ENCODE measurements at regions not wholly inside any gene's neighbourhood (a gene's known extent, or its start where the extent isn't known, plus 50 kb on each side); places are given as distances from the start of the nearest gene placed in this dataset.
"Not testable (repeated sequence)": the region's sequence is repeated elsewhere in the genome, so short reads cannot be mapped to it uniquely, and the experiment has no call there.

DNA sequence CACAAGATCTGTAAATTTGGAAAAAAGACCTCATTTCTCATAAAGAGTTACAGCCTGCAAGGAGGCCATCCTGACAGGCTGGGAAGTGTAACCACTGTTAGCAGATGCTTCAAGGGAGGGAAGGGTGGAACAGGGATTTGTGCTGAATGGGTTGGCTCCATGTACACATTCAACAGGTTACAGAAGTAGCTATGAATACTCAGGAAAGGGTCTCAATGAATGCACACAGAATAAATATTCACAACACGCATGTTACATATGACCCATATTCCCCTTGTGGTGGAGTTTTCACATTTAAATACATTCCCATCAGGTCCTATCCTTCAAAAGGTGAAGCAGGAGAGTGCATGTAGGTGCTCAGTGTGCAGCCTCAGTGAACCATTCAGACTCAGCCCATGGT, 316.4 kb upstream of the COBL start:
- no peak for DNase-seq

DNA sequence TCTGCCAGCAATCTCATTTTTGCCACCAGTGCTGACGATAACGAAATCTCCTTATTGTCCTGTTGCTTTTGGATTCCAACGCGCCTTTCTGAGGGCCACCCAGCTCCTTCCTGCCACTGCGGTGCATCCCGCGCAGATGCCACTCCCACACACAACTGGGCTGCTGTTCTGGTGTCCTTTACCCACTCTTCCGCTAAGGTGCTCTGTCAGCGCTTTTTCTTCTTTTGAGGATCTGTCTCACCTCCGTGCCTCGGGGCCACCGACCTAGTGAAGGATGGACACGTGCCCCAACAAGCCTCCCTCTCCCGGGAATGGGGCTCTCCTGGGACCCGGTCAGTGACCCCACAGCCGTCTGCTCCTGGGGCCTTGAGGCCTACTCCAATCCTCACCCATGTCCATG, 314.3 kb upstream of the COBL start:
- no peak for DNase-seq

DNA sequence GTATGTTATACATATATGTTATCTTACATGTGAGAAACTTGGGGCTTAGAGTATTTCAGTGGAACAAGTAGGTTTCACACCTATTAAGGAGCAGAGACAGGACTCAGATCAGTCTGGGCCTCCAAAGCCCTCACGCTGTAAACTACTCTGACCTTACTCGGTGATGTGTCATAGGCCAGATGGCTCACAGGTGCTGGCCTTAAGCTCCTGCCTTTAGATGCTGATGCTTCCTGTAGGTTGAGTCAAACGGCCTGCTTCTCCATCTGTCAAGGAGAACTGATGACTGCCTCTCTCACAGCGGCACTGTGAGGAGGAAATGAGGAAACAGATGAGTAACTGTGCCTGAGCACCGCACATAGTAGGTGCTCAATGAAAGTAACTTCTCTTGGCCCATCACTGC, 312.6 kb upstream of the COBL start:
- DNase-seq, result no peak

DNA sequence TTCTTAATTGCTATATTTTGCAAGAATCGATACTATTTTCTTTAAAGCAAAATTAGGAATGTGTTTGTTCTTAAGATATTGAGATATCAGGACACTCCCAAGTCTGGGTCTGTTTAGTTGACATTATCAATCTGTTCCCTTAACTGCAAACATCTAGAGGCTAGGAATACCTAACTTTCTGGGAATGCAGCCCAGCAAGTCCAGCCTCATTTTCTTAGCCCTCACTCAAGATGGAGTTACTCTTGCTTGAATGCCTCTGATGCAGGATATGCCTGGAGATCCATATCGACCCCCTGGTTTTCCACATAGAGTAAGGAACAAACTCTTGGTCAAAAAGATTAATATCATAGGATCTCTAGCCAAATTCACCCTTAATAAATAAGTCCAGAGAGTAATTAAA, 305.3 kb upstream of the COBL start:
- no peak for DNase-seq

DNA sequence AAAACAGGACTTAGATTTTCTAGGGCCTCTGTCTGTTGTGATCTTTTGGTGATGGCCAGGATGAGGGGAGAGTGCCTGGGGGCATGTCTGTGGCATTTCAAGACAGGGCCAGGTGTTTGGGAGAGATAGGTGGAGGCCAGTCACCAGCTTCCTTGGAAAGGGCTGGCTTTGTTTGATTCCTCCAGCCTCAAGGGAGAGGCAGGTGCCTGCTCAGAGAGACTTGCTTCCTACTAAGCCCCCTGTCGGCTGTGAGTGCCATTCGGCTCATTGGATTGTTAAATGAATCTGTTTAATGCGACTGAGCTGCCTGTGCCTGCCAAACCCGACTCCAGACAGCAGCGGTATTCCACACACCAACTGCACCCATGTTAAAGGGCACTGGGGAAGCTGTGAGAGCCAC, 304.1 kb upstream of the COBL start:
- peak in 1 of 56 donors; percentile 11 for DNase-seq

DNA sequence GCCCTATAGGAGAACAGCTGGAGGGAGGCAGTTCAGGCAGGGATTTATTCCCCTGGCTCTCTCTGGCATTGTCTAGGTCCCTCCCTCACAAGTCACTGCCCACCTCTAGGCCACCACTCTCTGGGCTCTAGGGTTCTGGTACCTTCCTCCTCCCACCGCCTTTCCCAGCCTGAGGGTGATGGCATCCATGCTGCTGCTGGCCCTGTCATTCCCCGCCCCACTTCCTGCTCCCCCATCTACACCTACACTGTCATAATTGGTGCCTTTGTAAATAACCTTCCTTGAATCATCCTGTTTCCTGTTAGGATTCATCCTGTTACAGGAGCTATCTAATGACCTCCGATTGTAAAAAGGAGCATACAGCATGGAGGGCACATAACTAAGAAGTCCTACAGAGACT, 303.3 kb upstream of the COBL start:
- no peak for DNase-seq

DNA sequence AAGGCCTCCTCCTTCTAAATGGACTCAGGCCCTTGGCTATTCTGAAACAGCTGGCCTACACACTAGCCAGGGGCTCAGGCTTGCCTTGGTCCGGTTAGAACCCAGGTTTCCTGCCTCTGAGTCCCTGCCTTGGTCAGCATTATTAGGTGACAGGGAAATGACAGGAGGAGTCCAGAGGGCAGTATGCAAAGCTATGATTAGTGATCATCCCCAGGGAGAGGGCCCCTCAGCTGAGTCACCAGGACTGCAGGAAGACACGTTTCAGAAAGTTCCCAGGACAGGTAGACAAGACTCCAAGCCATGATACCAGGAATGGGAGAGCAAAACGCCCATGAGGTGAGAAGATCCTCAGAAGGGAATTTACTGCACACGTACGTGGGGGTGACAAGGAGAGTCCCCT, 301.1 kb upstream of the COBL start:
- no peak for DNase-seq

DNA sequence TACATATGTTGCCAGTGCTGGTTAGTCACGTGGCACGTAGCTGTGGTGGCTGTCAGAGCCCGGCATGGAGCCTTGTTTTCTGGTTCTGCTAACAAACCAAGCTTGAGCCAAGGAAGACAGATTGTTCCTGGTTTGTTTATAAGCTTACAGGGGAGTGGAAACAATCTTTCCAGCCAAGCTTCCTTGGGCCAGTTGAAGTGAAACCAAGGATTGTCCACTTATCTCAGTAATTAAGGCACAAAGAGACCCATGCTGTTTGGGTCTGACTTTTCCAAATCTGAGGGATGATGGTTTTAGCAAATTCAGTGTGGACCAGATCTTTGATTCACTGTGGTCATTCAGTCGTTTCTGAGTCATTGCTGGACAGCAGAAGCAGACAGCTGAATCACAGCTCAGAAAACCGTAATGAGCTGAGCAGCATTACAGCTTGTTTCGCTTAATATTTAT, 297.3 kb upstream of the COBL start:
- DNase-seq, result peak in 1 of 56 donors; percentile 16

DNA sequence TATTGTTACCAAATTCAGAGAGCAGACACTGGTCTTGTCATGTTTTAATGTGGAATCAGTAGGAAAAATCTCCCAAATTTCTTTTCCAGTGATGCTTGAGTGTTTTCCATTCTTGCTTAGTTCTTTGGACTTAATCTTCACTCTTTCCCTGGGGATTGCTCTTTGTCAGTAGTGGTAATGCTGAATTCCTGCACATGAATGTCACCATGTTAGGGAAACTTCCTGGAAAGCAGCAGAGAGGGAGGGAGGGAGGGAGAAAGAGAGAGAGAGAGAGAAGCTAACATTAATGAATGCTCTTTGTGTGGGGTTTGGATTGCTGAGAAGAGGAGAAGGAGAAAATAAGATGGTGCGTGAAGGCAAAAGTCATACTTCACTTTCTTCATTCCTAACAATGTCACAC, 295.3 kb upstream of the COBL start:
- DNase-seq, result no peak

DNA sequence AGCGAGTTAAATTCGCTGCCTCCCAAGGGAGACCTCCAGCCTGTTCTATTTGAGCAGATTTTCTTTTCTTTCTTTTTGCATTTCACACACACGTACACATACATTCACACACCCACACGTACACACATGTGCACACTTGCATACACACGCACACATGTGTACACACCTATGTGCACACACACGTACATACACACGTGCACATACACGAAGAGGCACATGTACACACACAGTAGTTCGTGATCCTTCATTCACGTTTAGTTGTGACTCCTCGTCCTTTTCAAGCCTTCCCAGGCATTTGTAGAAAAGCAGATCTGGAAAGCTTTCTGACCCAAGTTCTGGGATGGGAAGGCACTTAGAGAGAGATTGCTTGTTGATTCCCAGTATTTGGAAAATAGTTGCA, 290.8 kb upstream of the COBL start:
- no peak for DNase-seq

DNA sequence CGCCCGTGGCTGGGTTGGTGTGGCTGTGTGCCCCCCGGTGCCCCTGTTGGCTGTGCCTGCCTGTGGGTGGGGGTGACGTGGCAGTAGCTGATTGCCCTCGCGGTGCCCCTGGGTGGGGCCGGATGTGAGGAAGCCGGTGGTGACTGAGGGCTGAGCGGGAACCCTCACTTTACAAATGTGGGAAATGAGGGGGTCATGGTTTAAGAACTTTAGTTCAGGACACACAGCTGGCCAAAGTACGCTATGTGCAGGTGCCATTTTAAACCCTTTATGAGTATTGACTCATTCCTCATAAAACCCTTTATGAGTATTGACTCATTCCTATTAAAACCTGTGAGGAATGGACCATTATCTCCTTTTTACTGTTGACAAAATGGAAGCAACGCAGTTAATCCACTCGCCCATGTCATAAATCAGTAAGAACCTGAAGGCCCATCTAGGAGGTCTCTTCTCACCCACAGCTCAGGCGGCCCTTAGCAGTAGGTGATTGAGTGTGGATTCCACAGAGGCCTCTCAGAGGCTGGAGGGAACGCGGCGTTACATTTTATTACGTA, 290.1 kb upstream of the COBL start:
- no peak for DNase-seq

DNA sequence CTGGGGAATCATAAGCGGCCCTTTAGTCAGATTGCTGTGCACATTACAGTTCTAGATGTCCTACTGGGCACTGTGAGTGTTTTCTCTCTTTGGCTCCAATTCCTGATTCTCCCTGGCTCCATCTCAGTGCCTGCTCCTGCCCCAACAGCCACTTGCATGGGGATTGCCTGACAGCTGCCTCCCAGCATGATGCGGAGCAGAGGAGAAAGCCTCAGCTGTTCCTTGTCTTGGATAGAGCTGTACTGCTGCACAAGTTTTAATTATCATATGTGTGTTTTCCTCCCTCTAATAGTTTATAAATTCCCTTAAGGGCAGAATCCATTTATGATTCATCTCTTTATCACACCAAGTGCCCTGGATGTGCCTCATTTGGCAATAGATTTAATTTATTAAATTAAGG, 285.8 kb upstream of the COBL start:
- DNase-seq, result no peak

DNA sequence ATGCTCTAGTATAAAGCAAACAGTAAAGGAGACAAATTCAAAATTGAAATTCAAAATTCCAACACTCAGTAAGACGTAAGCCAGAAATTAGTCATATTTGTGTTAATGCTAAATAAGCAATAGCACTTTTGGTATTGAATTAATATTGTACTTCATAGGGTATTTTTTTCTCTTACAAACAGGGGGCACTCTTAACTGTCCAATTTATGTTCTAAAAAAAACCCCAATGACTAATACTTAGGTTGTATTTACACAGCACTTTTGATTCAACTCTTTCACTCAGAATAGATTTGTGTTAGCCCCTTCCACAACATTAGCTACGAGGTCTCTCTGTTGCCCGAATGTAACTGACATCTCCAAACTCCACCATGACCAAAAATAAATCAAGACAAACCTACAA, 284.9 kb upstream of the COBL start:
- no peak for DNase-seq

DNA sequence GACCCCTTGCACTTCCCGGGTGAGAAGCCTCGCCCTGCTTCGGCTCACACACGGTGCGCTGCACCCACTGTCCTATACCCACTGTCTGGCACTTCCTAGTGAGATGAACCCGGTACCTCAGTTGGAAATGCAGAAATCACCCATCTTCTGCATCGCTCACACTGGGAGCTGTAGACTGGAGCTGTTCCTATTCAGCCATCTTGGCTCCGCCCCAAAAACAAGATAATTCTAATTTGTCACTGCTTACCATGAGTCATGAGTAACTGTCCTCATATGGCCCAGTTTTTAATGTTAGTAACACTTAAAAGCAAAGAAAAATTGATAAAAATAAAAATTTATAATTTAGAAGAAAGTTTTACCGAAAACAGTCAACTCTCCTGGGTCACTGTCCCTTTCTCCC, 283.3 kb upstream of the COBL start:
- DNase-seq, result not testable (repeated sequence)

DNA sequence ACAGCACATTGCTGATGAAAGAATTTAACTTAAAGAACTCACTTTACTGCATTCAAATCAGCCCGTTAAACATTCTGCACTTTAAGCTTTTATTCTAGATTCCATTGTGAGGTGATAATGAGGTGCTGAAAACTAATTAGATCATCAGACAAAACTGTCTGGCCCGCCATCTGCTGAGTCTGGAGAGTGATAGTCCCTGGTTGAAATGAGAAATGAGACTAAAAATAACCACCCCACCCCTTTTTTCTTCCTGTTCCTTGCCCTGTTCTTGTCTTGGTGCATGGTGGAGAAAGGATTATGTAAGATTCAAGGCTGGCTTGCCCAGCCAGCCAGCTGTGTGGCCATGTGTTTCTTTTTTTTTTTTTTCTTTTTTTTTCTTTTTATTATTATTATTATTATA, 277.0 kb upstream of the COBL start:
- no peak for DNase-seq

DNA sequence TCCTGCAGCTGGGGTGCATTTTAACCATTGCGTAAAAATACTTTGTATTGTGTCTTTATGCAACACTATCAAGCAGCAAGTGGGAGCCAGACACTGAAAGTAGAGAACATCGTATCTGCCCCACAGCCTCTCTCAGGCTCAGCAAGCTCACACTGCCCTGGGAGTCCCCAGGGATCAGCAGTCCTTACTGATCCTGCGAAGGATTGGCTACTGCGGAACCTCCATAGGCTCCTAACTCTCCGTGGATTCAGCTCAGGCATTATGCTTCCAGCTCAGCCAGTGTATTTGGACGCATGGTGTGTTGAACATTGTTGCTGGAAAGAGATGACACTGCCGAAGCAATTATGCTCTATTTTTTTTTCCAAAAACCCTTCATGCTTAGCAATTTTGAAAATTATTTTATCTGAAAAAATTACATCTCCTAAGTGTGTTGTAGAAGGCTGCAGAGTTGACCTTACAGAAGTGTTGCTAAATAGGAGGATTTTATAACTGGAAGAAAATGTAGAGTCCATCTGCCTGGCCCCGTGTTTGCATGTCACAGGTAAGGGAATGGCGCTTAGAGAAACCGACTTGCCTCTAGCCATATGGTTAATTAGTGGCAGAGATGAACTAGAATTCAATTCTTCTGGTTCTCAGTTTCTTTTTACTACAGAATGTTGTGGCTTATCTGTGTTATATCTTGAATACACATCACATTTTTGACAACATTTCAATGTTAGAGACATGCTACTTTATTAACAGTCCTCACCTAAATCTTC, 276.4 kb upstream of the COBL start:
- DNase-seq, result no peak

DNA sequence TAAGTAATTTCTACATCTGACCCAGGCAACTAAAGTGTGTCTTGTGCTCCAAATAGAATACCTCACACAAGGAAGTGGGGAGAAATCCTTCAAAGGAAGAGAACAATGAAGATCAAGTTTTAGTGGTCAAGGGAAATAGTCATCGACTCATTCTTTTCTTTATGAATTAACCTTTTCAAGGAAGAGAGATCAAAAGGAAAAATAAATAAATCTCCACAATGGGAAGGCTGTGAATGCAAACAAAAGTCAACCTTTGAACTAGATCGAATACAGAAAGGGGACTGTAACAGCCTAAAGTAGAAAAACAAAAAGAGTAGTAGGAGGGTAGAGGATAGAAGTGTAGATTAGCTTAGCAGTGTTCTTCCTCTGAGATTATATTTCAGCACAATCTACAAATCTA, 274.6 kb upstream of the COBL start:
- no peak for DNase-seq

DNA sequence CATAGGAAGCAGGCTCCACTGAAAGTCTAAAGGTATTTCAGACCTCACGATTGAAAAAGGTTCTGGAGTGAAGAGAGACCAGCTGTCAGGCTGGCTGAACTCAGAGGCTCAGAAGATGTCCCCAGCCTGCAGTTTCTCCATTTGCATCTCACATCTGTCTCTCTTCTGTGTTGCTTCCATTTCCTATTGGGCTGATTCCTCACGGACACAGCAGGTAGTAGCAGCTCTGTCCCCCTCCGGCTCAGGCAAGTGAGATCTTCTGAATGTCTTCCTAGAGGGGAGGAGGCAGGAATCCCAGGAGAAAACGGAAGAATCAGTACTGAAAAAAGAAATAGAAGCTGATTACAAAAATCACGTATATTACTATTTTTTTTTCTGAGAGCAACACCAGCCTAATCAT, 274.1 kb upstream of the COBL start:
- no peak for DNase-seq

DNA sequence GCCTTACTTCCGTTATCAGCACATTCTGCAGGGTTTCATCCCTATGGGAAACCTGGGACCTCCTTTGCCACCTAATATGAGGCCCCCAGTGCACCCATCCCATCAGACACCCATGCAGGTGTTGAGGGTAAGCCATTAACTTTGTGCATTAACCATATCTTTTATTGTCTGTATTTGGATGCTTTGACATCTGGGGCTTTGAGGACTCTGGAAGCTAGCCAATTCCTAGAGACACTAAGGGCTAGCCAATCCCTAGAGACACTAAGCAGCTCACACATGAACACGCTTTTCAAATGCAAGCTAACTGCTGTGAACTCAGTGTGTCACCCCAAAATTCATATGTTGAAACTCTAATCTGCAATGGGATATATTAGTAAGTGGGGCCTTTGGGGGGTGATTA, 272.5 kb upstream of the COBL start:
- DNase-seq, result no peak

DNA sequence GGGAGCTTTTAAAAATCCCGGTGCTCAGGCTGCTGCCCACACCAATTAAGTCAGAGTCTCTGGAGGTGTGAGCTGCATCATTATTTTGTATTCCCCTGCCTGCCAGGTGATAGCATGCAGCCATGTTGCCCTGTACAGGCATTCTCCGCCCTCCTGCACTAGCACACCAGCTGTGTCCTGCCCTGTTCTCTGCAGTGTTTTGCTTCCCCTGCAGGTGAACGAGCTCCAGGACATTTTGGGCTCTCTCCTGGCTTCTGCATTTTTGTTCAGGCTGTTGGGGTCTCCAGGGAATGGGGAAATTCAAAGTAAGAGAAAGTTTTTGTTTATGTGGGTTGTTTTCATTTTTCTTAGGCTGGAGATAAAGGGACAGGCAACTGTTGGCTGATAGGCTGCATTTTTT, 271.0 kb upstream of the COBL start:
- DNase-seq, result no peak

DNA sequence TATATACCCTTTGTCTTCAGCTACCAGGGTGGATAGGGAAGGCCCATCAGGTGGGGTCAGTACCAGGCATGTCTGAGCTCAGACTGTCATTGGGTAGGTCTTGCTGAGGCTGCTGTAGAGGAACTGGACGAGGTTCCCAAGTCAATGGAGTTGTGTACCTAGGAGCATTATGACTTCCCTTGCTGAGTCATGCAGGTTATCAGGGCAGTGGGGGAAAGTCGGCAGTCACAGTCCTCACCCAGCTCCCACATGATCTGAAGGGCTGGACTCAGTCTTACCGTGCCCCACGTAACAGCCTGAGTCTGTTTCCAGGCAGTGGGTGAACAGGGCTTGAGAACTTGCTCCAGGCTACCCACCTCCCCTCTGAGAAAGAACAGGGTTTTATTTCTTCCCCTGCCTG, 260.8 kb upstream of the COBL start:
- DNase-seq, result no peak

DNA sequence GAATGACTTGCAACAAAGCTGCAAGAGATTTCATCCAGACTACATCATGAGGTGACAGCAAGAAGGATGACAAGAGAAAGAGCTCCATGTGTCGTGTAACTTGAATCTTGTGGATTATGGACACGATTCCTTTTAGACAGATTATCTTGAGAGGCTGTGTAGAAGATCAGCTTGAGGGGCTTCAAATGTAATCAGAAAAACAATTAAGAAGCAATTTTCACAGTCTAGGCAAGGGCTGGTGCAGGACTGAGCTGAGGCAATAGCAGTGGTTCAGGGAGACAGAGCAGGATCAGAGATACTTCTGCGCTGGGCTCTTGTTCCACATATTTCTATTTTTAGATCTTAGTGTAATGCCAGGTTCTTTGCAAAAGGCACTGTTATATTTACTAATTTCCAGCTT, 253.0 kb upstream of the COBL start:
- DNase-seq, result no peak

DNA sequence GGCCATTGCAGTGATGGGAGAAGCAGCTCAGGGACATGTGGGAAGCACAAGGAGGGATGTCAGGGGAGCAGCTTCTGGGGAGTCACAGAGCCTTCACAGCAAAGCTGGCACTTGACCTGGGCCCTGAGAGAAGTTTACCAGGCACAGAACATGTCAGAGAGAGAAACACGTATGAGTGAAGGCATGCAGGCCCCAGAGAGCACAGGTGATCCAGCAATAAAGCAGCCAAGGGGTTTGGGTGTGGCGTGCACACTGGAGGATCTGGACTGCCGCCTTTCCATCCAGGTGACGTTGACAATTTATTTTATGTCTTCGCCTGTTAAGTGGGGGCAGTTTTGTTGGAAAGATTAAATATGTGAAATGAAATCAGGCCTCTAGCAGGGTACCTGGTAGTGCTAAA, 252.6 kb upstream of the COBL start:
- no peak for DNase-seq

DNA sequence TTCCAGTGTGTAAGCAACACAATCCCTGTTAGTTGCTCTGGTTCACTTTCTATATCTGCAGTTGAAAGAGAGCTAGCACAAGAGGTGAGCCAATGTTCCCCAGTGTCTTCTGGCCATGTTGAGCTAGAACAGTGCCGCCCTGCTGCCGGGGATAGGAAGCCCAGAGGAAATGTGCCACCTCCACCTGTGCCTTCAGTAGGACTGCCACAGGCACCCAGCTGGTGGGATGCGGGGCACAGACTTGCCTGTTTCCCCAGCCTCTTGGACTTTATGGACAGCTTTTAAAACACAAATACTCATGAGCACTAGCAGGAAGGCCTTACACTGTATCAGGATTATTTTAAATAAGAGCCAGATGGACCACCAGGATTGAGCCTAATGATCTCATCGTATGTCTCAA, 234.5 kb upstream of the COBL start:
- DNase-seq, result no peak
